Suppressor macrophage treated with lipopolysaccharide for 1 hour (primary cell): ENCODE measurements at regions not wholly inside any gene's neighbourhood (a gene's known extent, or its start where the extent isn't known, plus 50 kb on each side); places are given as distances from the start of the nearest gene placed in this dataset.

Experiments used
- DNase-seq, 3 donors: peaks; one replicate each; pipeline ENCODE4 v3.0.0-alpha.2; 2020 to 2022

GRCh38 chr2:220134756-220135534 lies 507.5 kb downstream of the SLC4A3 start:
- DNase-seq = no peak

GRCh38 chr2:220143336-220143735 lies 515.9 kb downstream of the SLC4A3 start:
- DNase-seq = no peak

GRCh38 chr2:220144411-220144810 lies 517.0 kb downstream of the SLC4A3 start:
- DNase-seq = no peak

GRCh38 chr2:220147161-220148038 lies 520.0 kb downstream of the SLC4A3 start:
- no peak for DNase-seq

- no peak for DNase-seq
Observed at GRCh38 chr2:220148471-220149248, 521.2 kb downstream of the SLC4A3 start.

- DNase-seq = no peak
Observed at GRCh38 chr2:220151341-220151740, 523.9 kb downstream of the SLC4A3 start.

GRCh38 chr2:220152281-220152935 lies 525.0 kb downstream of the SLC4A3 start:
- DNase-seq = no peak

GRCh38 chr2:220153118-220153517 lies 525.7 kb downstream of the SLC4A3 start:
- DNase-seq = no peak

GRCh38 chr2:220154304-220154703 lies 526.9 kb downstream of the SLC4A3 start:
- DNase-seq = no peak

GRCh38 chr2:220157312-220157711 lies 529.9 kb downstream of the SLC4A3 start:
- DNase-seq = no peak

- DNase-seq = no peak
Observed at GRCh38 chr2:220159738-220160137, 532.3 kb downstream of the SLC4A3 start.

- no peak for DNase-seq
Observed at GRCh38 chr2:220162320-220162719, 534.9 kb downstream of the SLC4A3 start.

- DNase-seq = no peak
Observed at GRCh38 chr2:220163486-220163885, 536.1 kb downstream of the SLC4A3 start.

GRCh38 chr2:220165401-220165800 lies 538.0 kb downstream of the SLC4A3 start:
- DNase-seq = no peak

- DNase-seq = no peak
Observed at GRCh38 chr2:220166616-220167015, 539.2 kb downstream of the SLC4A3 start.

GRCh38 chr2:220167956-220168355 lies 540.5 kb downstream of the SLC4A3 start:
- DNase-seq = no peak

GRCh38 chr2:220168891-220169546 lies 541.6 kb downstream of the SLC4A3 start:
- DNase-seq = no peak

- no peak for DNase-seq
Observed at GRCh38 chr2:220174826-220175225, 547.4 kb downstream of the SLC4A3 start.

GRCh38 chr2:220175967-220176366 lies 548.5 kb downstream of the SLC4A3 start:
- DNase-seq = no peak

- DNase-seq = no peak
Observed at GRCh38 chr2:220178991-220179695, 551.7 kb downstream of the SLC4A3 start.

GRCh38 chr2:220181165-220181564 lies 553.7 kb downstream of the SLC4A3 start:
- DNase-seq = no peak
